SW 1271 (cell line): ENCODE measurements at regions not wholly inside any gene's neighbourhood (a gene's known extent, or its start where the extent isn't known, plus 50 kb on each side); places are given as distances from the start of the nearest gene placed in this dataset.
A peak's percentile ranks its signal among the peaks of the same experiment; 100 is the strongest.

Experiments used
- DNase-seq, 2 experiments: peaks; one replicate each; lab custom pipeline; 2025; lab: John Stamatoyannopoulos, UW

DNA sequence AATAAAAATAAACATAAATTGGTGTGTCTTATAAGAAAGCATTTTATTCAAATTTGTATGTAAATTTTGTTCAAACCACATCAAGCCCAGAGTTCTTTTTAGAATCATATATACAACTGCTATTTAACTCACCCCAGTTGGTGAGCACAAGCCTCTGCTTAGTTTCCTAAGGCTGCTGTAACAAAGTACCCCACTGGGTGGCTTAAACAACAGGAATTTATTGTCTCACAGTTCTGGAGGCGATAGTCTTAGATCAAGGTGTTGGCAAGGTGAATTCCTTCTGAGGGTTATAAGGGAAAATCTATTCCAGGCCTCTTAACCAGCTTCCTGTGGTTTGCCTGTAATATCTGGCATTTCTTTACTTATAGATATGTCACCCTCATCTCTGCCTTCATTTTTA, 1133.5 kb downstream of the OLFM4 start:
- no peak for DNase-seq

DNA sequence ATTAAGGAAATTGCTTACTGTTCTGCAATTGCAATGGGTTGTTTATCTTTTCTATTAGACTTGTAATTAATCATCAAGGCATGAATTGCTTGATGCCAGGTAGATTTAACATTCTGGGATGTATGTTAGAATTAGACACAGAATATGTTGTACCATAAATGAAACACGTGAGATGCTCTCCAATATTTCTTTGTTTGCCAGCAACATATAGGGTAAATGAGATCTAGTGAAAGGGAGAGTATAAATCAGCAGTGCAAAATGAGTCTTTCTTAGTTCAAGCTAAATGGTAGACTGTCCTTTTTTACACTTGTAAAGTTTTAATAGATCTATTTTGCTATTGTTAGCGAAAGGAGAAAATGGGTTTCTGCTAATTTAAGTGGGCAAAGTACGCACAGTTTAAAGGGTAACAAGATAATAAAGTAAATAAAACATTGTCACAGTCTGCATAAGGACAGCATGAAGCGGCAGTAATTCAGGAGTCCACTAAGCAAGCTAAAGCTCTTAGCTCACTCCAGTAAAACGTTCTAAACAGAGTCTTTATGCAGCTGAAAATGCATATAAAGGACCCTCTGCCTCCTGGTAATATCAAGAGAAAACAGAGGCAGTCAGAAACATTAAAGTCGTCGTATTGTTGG, 1137.1 kb downstream of the OLFM4 start:
- DNase-seq, result no peak

DNA sequence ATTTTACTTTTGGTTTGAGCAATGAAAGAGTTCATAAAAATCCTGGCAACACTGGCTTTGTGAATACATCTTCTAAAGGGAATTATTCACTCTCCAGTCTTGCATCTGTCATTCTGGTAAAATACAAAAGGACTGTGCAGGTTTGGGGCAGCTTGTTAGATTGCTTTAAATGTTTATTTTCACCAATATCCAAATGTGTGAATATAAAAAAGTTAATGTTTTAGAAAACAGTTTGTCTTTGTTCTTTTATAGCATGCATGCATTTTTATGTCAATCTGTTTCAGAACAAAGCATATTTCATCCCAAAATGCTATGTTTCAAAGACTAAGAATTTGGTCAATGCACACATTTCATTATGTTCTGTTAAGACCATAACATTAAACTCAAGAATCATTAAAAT, 1145.4 kb downstream of the OLFM4 start:
- no peak for DNase-seq

DNA sequence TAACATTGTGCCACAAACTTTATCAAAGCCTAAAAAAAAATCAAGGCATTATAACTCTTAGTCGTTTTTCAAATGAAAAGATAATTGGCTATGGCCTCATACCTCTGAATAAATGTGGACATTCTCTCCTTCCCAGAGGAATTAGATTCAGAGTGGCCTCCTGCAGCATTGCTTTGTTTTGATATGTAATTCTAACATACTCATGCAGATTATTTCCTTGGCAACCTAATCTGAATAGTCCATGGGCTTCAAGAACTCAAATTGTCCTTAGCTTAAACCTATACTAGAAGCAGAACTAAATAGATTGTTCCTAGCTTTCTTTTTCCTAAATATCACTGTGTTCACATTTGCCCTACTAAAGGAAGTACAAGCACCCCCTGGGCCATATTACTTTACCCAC, 1146.9 kb downstream of the OLFM4 start:
- no peak for DNase-seq

DNA sequence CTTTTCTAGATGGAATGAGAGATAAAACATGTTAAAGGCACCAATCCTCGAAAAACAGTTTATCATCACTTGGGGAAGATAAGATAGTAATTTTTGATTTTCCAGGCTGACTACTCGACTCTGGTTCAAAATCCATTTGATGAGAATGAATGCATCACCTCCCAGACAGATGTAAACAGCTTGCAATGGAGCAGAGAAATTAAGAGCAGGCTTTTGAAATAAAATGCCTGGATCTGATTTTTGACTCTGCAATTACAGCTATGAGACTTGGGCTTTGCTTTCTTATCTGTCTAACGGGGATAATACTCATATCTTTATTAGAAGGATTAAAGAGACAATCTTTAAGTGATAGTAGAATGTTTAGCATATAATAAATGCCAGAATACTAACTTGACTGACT, 1148.9 kb downstream of the OLFM4 start:
- no peak for DNase-seq

DNA sequence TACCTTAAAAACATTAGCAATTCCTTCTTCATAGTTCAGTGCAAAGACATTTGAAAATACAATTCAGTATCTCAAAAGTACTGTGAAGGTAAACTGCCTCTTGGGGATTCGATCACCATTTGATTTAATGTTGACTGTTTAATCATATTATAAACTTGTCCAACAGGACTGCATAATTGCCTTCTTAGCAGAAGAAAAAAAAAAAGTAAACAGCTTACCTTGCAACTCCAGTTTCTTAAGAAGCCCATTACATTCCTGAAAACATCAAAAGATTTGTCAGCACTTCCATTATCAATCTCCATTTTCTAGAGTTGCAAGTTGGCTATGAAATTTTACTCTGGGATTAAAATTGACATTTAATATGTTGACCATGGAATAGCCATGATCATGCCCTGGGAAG, 1154.6 kb downstream of the OLFM4 start:
- DNase-seq, result no peak

DNA sequence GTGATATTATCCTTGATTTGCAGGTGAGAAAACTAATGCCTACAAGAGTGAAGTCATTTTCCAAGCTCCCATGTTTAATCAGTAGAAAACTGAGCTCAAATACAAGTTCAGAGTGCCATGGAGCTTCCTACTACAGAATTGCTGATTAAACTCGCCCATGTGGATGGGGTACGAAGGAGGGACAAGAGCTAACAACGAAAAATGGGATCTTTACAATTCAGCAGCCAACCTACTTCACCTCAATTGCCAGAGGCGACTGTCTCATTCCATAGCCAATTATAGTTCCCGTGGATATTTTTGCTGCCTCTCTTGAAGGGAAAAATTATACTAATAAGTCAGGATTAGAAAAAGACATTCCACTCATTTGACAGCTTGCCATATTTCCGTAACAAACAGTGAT, 1155.1 kb downstream of the OLFM4 start:
- no peak for DNase-seq

DNA sequence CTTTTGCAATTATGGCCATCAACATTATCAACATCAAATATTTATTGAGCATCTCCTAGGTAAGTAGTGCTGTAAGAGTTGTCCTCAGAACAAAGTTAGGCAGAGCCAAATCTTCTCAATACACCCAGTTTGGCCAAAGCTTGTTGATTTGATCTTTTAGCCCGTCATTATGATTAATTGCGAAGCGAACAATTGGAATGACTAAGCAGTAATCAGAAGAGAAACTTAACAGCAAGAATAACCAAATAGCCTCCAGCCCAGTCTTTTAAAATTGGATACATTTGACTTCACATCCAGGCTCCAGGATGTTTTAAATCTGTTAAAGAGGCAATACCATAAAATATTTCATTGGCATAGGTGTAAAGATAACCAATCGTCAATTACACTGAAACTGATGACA, 1156.0 kb downstream of the OLFM4 start:
- DNase-seq, result no peak

DNA sequence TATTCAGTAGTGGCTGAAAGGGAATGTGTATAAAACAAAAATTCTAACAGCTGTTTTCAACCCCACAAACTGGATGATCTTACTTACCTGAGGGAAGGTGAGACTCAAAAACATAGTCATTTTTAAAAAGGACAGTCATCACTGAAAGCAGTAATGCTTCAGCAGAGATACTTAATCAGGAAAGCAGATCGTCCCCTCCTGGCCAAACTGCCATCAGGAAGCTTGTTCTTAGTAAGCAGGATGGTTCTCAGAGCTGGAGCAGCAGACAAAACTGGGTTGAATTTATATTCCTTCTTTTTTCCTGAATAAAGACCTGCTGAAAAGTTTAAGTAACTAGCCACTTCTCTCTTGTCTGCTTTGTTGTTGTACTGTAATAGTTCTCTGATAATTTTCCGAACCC, 1156.5 kb downstream of the OLFM4 start:
- DNase-seq, result no peak

DNA sequence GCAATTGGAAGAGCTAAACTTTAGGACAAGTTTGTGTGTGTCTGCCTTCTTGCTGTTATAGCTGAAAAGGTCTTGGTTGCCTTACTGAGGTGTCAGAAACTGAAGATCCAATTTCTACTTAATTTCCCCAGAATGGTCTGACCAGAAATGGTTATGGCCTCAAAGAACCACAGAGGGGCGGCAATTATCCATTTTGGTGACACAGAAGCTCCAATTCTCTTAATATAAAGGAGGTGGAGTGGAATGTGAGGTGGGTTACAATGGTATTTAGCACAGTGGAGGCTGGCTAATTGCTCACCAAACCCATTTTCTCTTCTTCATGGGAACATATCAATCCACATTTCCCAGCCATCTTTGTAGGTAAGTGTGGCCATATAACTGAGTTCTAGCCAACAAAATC, 1157.2 kb downstream of the OLFM4 start:
- no peak for DNase-seq

DNA sequence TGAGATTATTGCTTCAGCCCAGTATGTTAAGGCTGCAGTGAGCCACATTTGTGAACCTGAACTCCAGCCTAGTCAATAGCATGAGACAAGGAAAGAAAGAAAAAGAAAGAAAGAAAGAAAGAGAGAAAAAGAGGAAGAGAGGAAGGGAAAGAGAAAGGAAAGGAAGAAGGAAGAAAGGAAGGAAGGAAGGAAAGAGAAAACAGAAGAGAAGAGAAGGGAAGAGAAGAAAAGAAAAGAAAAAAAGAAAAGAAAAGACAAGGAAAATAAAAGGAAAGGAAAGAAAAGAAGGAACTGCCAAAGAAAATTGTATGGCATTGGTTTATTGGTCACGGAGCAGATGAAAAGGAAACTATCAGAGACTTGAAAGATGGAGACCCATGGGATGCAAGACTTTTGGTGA, 1158.8 kb downstream of the OLFM4 start:
- DNase-seq, result no peak

DNA sequence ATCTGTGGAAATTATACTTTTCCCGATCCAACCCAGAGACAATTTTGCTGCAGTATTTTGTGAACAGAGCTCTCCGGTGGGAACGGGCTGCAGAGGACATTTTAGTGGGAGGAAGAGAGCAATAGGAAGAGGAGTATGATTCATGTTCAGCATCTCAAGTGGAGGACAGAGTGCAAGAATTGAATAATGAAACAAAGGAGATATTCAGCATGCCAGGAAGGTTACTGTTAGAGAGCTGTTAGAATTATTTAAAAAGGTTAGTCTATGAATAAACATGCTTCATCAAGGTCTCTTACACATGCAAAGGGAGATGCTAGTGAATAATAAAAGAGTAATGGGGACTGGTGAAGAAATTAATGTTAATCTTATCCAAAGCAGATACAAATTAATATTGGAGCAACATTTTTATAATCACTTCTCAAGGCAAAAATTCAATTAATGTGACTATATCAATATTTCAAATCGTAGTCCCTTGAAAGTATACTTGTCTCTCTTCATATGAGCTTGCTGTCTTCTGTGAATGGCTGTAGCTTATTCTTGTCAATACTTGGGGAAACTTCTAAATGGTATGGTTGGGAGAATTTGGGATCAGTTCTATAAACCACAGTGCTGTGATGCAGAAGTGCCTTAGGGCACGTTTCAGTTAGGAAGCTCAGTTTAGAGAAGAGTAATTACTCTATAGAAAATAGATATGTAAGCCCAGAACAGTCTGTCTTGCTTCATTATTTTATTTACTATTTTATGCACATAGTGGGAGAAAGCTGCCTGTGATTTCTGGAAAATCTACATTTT, 1165.8 kb downstream of the OLFM4 start:
- no peak for DNase-seq

DNA sequence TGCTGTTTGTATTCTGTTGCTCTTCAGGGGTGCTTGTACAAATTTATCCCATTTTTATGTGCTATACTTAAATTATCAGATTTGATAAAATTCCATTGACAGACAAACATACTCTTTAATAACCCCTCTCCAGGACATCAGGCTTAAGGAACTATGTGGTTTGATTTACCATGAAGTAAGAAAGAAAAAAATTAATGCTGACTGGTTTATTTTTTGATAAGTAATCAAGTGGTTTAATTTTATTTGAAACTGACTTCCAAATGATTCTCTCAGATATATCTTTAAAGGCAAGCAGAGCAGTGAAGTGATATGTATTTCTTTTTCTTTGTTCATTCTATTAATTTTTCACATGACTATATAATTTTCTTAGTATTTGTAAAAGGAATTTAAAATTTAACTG, 1168.1 kb downstream of the OLFM4 start:
- DNase-seq, result no peak

DNA sequence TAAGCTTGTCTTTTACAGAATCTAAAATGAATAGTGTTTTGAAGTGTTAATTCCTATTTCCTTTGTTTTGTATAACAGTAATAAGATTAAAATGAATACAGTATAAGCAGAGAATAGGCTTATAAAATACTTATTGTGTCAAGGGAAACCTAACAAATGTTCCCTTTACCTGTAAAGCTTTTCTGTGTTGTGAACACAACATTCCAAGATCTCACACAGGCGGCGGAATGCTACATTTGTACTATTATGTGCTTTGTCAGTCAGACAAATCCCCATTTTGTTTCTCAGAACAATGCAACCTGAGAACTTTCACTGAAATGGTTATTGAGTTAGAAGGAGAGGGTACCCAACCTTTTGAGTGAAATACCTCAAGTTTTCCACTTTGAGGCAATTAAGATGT, 1170.3 kb downstream of the OLFM4 start:
- DNase-seq, result no peak

DNA sequence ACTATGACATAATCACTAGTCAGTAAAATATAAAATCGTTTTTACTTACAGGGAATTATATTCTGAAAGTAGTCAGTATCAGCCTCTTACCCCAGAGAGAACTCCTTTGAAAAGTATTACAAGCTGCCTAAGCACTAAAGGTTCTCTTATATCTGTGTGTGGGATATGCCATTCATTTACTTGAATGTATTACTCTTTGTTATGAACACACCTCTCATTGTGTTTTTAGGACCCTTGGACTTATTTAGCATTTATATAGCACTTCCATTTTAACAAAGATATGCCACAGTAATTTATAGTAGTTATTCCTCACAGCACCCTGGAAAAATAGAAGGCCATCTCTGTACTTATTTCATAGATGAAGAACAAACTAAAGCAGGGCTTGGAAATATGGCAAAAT, 1178.0 kb downstream of the OLFM4 start:
- DNase-seq, result no peak

DNA sequence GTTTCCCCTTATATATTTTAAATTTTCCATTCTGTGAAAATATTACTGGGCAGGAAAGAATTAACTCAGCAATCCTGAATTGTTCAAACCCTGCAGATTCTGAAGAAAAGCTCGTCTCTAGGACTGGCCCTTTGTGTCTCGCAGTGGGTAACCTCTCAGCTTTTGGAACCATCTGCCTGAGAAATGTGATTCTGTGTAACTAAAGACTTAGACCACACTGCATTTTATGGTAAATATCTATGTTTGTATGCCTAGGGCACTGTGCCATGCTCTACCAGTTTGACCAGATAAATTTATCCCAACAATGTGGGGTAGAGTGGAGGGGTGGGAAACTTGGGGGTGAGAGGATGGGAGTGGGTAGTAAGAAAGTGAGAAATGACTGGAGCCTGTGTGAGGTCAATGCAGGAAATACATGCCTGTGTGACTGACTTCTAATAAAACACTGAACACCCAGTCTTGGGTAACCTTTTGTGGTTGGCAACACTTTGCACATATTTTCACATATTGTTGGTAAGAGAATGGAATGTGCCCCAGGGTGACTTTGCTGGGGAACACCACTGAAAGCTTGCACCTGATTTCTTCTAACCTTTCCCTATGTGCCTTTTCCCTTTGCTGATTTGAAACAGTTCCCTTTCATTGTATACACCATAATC, 1181.9 kb downstream of the OLFM4 start:
- peak in 1 of 2 experiments; percentile 6 for DNase-seq

DNA sequence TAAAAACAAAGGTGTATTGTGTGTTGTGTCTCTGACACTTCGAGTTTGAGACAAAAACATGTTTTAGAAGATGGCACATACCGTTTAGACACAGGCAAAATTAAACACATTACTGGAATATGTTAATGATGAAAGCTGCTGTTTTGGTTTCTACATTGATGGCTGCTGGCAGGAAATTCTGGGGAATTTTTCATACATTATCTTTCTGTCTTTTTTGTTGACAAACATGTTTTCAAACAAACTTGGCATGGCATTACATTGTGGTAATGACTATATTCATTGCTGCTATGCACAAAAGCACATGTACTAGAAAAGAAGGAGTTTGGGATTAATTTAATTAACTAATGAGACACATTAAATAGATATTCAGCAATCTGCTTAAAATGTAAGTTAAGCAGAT, 1187.6 kb downstream of the OLFM4 start:
- DNase-seq, result no peak

DNA sequence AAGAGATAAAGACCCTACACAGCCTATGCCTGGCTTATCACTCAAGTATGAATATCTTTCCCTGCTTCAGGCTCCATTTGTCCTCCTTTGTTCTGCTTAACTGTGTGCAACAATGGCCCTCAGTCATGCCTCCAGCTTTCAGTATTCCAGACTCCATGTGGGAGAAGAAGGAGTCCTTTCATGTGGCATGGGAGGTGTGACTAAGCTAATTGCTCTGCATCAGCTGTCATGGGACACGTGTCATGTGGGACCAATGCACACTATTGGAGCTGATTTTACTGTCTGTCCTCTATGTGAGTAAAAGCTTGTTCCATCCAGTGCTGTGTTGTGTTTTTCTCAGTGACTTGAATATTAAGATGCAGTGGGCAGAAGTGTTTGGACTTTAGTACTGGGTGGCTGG, 1198.3 kb downstream of the OLFM4 start:
- no peak for DNase-seq

DNA sequence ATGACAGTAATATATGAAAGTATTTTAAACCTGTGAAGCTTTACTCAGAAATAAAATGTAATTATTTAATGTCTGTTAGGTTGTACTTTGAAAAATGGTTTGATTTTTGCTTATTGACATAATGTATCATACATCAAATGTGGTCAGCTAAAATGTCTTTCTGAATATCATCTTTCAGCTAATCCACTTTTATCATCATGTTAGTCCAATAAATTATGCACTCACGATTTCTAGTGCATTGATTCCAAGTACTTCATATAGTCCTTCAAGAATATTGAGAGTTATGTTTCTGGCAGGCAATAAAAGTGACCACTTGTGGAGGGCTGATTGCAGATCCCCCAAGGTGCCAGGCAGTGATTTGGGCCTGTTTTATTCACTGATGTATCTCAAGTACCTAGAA, 1204.1 kb downstream of the OLFM4 start:
- DNase-seq, result no peak

DNA sequence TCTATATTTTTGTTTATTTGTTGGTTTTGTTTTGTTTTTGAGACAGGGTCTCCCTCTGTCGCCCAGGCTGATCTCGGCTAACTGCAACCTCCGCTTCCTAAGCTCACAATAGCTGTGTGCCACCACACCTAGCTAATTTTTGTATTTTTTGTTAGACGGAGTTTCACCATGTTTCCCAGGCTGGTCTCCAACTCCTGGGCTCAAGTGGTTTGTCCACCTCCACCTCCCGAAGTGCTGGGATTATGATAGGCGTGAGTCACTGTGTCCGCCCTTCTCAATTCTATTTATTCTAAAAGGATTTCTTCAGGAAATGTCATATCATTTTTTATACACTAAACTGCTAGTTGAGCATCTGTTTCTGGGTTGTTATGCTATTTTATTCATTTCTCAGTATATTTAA, 1206.0 kb downstream of the OLFM4 start:
- no peak for DNase-seq

DNA sequence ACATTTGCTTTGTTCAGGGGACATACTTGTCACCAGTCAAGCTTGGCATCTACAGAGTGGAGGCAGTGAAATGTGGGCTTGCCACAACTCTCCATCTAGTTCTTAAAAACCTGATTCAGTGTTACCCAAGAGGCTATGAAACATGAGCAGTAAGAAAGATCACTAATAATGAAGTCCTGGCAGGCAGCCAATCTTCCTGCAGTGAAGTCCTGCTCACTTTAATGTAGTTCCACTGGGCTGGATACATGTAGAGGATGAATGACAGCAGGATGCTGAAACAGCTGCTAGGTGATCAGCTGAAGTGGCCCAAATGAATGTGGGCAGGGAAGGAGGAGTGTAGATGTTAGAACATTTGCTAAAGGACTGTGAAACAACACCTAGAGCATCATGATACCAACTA, 1213.1 kb downstream of the OLFM4 start:
- DNase-seq, result no peak

DNA sequence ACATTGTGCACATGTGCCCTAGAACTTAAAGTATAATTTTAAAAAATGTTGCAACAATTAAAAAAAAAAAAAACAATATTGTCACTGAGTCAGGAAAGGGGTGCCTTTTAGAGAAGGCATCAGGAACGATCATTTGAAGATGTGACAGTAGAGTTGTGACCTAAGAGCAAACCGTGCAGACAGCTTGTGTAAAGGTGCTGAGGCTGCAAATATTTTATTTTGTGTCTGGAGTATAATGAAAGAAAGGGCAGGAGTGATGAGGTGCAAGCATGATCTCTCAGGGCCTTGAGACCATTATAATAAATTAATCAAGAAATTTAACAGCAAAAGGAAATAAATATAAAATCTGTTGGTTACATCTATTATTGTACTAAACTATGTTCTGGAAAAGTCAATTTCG, 1219.7 kb downstream of the OLFM4 start:
- no peak for DNase-seq

DNA sequence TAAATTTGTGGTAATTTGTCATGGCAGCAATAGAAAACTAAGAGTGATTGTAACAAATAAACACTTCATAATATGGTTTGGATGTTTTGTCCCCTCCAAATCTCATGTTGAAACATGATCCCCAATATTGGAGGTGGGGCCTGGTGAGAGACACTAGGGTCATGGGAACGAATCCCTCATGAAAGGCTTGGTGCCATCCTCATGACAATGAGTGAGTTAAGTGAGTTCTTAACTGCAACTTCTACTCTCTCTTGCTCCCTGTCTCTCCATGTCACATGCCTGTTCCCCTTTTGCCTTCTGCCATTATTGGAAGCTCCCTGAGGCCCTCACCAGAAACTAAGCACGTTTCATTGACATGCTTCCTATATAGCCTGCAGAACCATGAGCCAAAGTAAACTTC, 1233.2 kb downstream of the OLFM4 start:
- DNase-seq, result no peak

DNA sequence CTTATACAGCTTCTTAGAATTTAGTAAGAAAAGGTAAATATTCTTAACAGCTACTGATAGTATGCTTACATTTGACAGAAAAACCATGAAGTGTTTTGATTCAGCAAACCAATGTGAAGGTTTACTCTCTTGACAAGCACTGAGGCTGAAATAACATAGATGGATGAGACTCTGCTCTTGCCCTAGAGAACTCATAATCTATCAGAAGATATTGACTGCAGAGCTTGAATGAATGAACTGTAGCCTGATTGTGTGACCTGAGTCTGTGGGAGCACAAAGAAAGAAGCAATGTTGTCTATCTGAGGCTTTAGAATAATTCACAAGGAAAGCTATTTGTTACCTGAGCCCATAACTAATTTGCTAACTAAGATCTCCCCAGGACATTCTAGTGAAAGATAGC, 1235.3 kb downstream of the OLFM4 start:
- no peak for DNase-seq
